ENCODE measurements at regions not wholly inside any gene's neighbourhood (a gene's known extent, or its start where the extent isn't known, plus 50 kb on each side); places are given as distances from the start of the nearest gene placed in this dataset.

DNA sequence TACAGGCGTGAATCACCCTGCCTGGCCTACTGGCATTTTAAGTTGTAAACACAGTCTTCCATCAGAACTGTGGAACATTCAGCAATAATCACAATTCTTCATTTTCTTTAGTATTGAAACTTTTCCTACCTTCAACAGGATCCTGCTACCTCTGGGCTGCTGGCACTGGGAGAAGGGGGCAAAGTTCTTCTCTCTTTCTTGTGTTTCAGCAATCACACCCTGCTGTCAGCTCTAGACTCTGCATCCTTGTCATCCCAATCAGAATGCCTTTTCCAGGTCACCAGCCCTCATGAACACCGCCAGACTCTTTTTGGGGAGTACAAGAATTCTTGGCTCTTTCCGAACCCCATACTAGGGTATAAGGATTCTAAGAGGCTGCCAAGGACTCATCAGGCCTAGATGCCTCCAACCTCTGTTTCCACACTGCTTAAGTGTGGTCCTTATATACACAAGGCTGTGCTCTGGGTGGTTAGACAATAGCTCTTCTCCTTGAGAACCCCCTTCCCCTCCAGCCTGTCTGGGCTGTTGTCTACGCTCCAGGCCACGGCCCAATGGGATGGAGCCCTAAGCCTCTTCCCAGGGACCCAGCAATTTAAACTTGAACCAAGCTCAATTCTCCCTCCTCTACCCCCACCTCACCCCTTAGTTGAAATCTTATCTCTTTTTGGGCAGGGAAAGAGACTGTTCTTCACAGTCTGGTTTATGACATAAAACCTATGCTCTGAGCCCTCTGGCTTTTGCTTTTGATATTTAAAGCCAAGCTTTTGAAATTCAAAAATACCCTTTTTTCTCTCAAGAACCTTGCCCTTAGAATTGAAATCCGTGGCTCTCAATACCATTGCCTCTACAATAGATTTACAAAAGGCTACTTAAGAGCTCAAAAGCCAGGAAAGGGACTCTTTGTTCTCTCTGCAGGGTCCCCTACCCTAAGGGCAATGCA is 327.4 kb downstream of the BUD13 start:
- peaks cover 0 to 3% (median 0%) of the 10 kb centered on the region in 3 donors for H3K9me3 ChIP-seq (ENCODE audit: control insufficient read depth in 3 of 3, low read length in 3 of 3)
- H3K36me3 ChIP-seq (ENCODE audit: control insufficient read depth in 3 of 3, insufficient read depth in 3 of 3, low read length in 3 of 3), result no peaks in the 10 kb centered on the region
- H3K9ac ChIP-seq (ENCODE audit: low read depth in 1 of 3, low read length in 3 of 3), result no peak overlapping the region
- H3K27ac ChIP-seq (ENCODE audit: low read depth, low read length), result no peak overlapping the region
- H3K4me3 ChIP-seq (ENCODE audit: low read length in 3 of 3), result no peak overlapping the region
- H3K27me3 ChIP-seq (ENCODE audit: control insufficient read depth in 3 of 3, insufficient read depth in 3 of 3, low read length in 3 of 3), result no peaks in the 10 kb centered on the region
- no peaks in the 10 kb centered on the region for H3K4me1 ChIP-seq (ENCODE audit: control insufficient read depth in 3 of 3, insufficient read depth in 3 of 3, low read length in 3 of 3)

DNA sequence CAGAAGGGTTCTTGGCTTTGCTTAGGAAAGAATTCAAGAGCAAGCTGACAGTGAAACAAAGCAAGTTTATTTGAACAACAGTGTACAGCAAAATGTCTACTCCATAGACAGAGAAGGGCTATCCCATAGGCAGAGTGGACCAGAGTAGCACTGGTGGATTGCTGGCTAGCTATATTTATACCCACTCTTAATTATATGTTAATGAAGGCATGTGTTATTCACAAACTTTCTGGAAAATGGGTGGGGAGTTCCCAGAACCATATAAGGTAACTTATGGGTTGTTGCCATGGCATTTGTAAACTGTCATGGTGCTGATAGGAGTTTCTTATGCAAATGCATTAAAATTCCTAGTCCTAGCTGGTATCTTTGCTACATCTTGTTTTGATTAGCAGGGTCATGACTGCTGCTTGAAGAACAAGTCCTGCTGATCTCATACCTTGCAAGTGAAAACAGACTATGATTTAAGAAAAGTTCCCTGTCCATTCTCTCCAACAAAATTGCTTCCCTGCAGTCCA is 330.5 kb downstream of the BUD13 start:
- H3K9me3 ChIP-seq (ENCODE audit: control insufficient read depth in 3 of 3, low read length in 3 of 3), result peaks cover 0 to 3% (median 0%) of the 10 kb centered on the region in 3 donors
- H3K9ac ChIP-seq (ENCODE audit: low read depth in 1 of 3, low read length in 3 of 3), result no peak overlapping the region
- H3K4me3 ChIP-seq (ENCODE audit: low read length in 3 of 3), result no peak overlapping the region
- no peaks in the 10 kb centered on the region for H3K27me3 ChIP-seq (ENCODE audit: control insufficient read depth in 3 of 3, insufficient read depth in 3 of 3, low read length in 3 of 3)
- no peaks in the 10 kb centered on the region for H3K4me1 ChIP-seq (ENCODE audit: control insufficient read depth in 3 of 3, insufficient read depth in 3 of 3, low read length in 3 of 3)
- H3K36me3 ChIP-seq (ENCODE audit: control insufficient read depth in 3 of 3, insufficient read depth in 3 of 3, low read length in 3 of 3), result no peaks in the 10 kb centered on the region
- no peak overlapping the region for H3K27ac ChIP-seq (ENCODE audit: low read depth, low read length)

DNA sequence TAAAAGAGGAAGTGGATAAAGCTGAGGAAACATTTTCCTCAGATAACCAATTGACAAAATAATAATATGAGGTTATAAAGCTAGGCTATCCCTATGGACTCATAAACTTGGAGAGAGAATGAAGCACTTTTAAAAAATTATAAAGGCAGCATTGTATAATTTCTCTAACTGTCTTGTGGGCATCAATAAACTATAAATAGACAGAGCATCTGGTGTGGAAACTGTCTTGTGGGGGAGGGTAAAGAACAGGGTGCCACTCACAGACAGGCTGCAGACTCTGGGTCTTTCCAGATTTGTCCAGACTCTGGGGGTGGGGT is 333.5 kb downstream of the BUD13 start:
- Histone ChIP-seq H3K4me1 (ENCODE audit: control insufficient read depth in 3 of 3, insufficient read depth in 3 of 3, low read length in 3 of 3) (no peaks in the 10 kb centered on the region), H3K9ac (ENCODE audit: low read depth in 1 of 3, low read length in 3 of 3) (no peak overlapping the region), H3K36me3 (ENCODE audit: control insufficient read depth in 3 of 3, insufficient read depth in 3 of 3, low read length in 3 of 3) (no peaks in the 10 kb centered on the region), H3K27ac (ENCODE audit: low read depth, low read length) (no peak overlapping the region), H3K27me3 (ENCODE audit: control insufficient read depth in 3 of 3, insufficient read depth in 3 of 3, low read length in 3 of 3) (peaks cover 0 to 6% (median 2%) of the 10 kb centered on the region in 3 donors), H3K9me3 (ENCODE audit: control insufficient read depth in 3 of 3, low read length in 3 of 3) (peaks cover 0 to 3% (median 0%) of the 10 kb centered on the region in 3 donors), H3K4me3 (ENCODE audit: low read length in 3 of 3) (no peak overlapping the region)

DNA sequence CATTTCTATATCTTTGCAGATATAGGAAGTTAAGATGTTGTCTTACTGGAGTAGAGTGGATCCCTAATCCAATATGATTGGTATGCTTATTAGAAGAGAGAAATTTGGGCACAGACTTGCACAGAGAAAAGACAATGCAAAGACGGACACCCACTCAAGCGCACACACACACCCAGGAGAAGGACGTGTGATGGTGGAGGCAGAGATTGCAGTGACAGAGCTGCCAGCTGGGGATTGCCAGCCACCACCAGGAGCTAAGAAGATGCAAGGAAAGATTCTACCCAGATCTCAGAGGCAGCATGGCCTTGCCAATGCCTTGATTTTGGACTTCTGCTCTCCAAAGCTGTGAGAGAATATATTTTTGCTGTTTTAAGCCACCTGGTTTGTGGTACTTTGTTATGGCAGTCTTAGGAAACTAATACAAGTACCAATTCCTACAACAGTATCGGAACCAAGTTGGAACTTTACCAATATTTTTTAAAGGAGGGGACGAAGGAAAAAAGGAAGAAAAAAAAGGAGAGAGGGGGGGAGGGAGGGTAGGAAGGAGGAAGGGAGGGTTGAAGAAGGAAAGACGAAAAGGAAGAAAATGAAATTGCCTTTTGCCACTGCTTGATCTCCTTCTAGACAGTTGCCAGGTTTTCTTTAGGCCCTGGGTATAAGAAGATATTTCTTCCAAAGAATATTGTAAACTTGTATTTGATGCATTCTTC is 334.0 kb downstream of the BUD13 start:
- peaks cover 0 to 6% (median 2%) of the 10 kb centered on the region in 3 donors for H3K27me3 ChIP-seq (ENCODE audit: control insufficient read depth in 3 of 3, insufficient read depth in 3 of 3, low read length in 3 of 3)

DNA sequence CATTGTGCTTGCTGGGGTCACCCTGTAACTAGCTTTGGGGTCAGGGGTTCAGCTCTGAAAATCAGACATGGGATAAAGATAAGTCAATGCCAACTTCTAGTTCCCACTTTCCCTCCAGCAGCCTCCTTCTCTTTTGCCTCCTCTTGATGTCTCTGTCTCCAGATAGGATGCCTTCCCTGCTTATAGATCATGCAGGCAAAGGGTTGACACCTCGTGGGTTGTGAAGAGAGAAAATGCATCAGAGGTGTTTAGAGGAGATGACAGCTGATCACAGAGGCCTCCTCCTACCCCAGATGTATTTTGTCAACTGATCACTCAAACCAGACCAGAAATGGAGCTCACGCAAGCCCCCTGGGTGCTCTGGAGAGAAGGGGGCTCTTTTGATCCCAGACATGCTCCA is 337.8 kb downstream of the BUD13 start:
- H3K27me3 ChIP-seq (ENCODE audit: control insufficient read depth in 3 of 3, insufficient read depth in 3 of 3, low read length in 3 of 3), result peaks cover 0 to 9% (median 5%) of the 10 kb centered on the region in 3 donors
- no peaks in the 10 kb centered on the region for H3K36me3 ChIP-seq (ENCODE audit: control insufficient read depth in 3 of 3, insufficient read depth in 3 of 3, low read length in 3 of 3)
- H3K27ac ChIP-seq (ENCODE audit: low read depth, low read length), result no peak overlapping the region
- no peaks in the 10 kb centered on the region for H3K9me3 ChIP-seq (ENCODE audit: control insufficient read depth in 3 of 3, low read length in 3 of 3)
- no peak overlapping the region for H3K9ac ChIP-seq (ENCODE audit: low read depth in 1 of 3, low read length in 3 of 3)
- no peaks in the 10 kb centered on the region for H3K4me1 ChIP-seq (ENCODE audit: control insufficient read depth in 3 of 3, insufficient read depth in 3 of 3, low read length in 3 of 3)
- no peak overlapping the region for H3K4me3 ChIP-seq (ENCODE audit: low read length in 3 of 3)

More for the DNA sequence above, 334.0 kb downstream of the BUD13 start:
- Histone ChIP-seq H3K9ac (ENCODE audit: low read depth in 1 of 3, low read length in 3 of 3) (no peak overlapping the region), H3K36me3 (ENCODE audit: control insufficient read depth in 3 of 3, insufficient read depth in 3 of 3, low read length in 3 of 3) (no peaks in the 10 kb centered on the region), H3K4me3 (ENCODE audit: low read length in 3 of 3) (no peak overlapping the region), H3K27ac (ENCODE audit: low read depth, low read length) (no peak overlapping the region), H3K4me1 (ENCODE audit: control insufficient read depth in 3 of 3, insufficient read depth in 3 of 3, low read length in 3 of 3) (no peaks in the 10 kb centered on the region), H3K9me3 (ENCODE audit: control insufficient read depth in 3 of 3, low read length in 3 of 3) (peaks cover 0 to 3% (median 0%) of the 10 kb centered on the region in 3 donors)

DNA sequence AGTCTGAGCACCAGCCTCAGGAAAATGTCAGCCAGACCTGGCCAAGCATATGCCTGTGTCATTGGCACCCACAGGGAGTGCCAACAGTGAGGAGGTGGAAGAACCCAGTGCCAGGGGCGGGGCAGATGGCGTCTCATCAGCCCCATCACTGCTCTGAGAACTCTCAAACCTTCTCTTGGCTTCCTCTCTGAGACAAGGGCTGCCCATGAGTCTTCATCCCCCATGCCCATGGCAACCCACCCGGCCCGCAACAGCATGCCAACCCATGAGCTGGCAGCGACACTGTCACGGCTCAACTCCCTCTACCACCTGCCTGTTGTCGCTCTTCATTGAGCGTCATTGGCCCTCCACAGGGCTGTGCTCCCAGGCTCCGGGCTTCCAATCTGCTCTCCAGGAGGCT is 340.5 kb downstream of the BUD13 start:
- H3K4me3 ChIP-seq (ENCODE audit: low read length in 3 of 3), result no peak overlapping the region
- H3K27ac ChIP-seq (ENCODE audit: low read depth, low read length), result no peak overlapping the region
- H3K9me3 ChIP-seq (ENCODE audit: control insufficient read depth in 3 of 3, low read length in 3 of 3), result no peaks in the 10 kb centered on the region
- no peaks in the 10 kb centered on the region for H3K36me3 ChIP-seq (ENCODE audit: control insufficient read depth in 3 of 3, insufficient read depth in 3 of 3, low read length in 3 of 3)
- peaks cover 0 to 9% (median 5%) of the 10 kb centered on the region in 3 donors for H3K27me3 ChIP-seq (ENCODE audit: control insufficient read depth in 3 of 3, insufficient read depth in 3 of 3, low read length in 3 of 3)
- H3K4me1 ChIP-seq (ENCODE audit: control insufficient read depth in 3 of 3, insufficient read depth in 3 of 3, low read length in 3 of 3), result no peaks in the 10 kb centered on the region
- H3K9ac ChIP-seq (ENCODE audit: low read depth in 1 of 3, low read length in 3 of 3), result no peak overlapping the region

DNA sequence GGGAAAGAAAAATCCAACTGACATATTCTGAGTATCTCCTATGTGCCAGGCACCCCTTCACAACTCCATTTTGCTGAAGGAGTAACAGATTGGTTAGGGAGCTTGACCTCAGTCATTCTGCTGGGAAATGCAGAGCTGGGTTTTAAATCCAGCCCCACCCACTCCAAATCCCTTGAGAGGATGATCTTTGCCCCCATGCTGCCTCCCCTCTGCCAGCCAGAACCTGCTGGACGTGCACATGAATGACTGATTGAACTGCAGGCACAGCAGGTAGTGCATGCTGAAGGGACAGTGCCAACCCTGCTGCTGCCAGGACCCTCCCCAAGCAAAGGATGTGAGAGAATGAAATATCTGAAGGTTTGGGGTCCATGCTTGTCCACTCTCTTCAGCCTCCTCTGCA is 340.9 kb downstream of the BUD13 start:
- Histone ChIP-seq H3K27me3 (ENCODE audit: control insufficient read depth in 3 of 3, insufficient read depth in 3 of 3, low read length in 3 of 3) (peaks cover 0 to 9% (median 5%) of the 10 kb centered on the region in 3 donors), H3K4me1 (ENCODE audit: control insufficient read depth in 3 of 3, insufficient read depth in 3 of 3, low read length in 3 of 3) (no peaks in the 10 kb centered on the region), H3K9ac (ENCODE audit: low read depth in 1 of 3, low read length in 3 of 3) (no peak overlapping the region), H3K4me3 (ENCODE audit: low read length in 3 of 3) (no peak overlapping the region), H3K9me3 (ENCODE audit: control insufficient read depth in 3 of 3, low read length in 3 of 3) (no peaks in the 10 kb centered on the region), H3K36me3 (ENCODE audit: control insufficient read depth in 3 of 3, insufficient read depth in 3 of 3, low read length in 3 of 3) (no peaks in the 10 kb centered on the region), H3K27ac (ENCODE audit: low read depth, low read length) (no peak overlapping the region)

DNA sequence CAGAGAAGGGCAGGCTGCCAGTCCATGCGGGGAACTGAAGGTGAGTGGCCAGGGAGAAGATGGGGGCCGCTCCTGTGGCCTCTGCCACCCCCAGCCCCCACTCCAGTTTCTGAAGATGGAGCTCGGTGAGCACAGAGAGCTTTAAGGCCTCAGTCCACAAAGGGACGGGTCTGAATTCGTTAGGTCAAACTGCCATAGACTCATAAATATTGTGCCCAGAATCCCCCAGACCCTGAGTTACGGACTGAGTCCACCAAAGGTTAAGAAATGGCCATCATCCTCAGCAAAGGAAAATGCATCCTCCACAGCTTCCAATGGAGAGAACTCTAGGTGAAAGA is 344.2 kb downstream of the BUD13 start:
- no peaks in the 10 kb centered on the region for H3K9me3 ChIP-seq (ENCODE audit: control insufficient read depth in 3 of 3, low read length in 3 of 3)
- no peaks in the 10 kb centered on the region for H3K36me3 ChIP-seq (ENCODE audit: control insufficient read depth in 3 of 3, insufficient read depth in 3 of 3, low read length in 3 of 3)
- H3K9ac ChIP-seq (ENCODE audit: low read depth in 1 of 3, low read length in 3 of 3), result no peak overlapping the region
- H3K4me3 ChIP-seq (ENCODE audit: low read length in 3 of 3), result no peak overlapping the region
- H3K4me1 ChIP-seq (ENCODE audit: control insufficient read depth in 3 of 3, insufficient read depth in 3 of 3, low read length in 3 of 3), result no peaks in the 10 kb centered on the region
- H3K27me3 ChIP-seq (ENCODE audit: control insufficient read depth in 3 of 3, insufficient read depth in 3 of 3, low read length in 3 of 3), result peaks cover 0 to 11% (median 3%) of the 10 kb centered on the region in 3 donors
- H3K27ac ChIP-seq (ENCODE audit: low read depth, low read length), result no peak overlapping the region

DNA sequence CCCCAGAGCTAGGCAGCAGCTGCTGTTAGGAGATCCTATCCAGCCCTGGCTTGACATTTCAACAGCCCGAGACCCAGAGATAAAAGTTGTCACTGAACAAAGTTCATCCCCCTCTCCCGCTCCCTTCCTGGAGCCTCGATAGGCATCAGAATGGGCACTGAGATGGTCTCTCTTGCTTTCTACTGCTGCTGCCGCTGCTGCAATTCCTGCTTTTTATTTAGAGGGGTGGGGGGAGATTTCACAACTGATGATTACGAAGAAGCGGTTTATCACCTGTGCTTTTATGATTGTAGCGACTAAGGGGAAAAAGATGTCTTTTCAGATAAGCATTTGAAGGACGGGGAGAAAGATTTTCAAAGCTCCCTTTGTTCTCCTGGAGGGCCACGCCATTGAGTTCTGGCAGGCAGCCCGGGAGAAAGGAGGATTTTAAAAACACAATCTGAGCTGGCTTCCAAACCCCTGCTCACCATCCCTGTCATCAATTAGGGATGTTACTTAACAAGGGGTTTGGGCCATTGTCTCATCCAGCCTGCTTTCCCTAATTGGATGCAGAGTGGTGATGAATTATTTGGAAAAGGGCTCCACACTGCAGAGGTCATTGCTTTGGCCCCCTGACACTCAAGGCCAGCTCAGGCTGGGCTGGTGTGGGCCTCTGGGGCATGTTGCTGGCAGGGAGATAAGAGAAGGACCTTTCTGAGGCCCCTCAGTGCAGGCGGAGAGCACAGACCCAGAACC is 344.7 kb downstream of the BUD13 start:
- no peak overlapping the region for H3K9ac ChIP-seq (ENCODE audit: low read depth in 1 of 3, low read length in 3 of 3)
- no peaks in the 10 kb centered on the region for H3K9me3 ChIP-seq (ENCODE audit: control insufficient read depth in 3 of 3, low read length in 3 of 3)
- H3K4me1 ChIP-seq (ENCODE audit: control insufficient read depth in 3 of 3, insufficient read depth in 3 of 3, low read length in 3 of 3), result no peaks in the 10 kb centered on the region
- H3K36me3 ChIP-seq (ENCODE audit: control insufficient read depth in 3 of 3, insufficient read depth in 3 of 3, low read length in 3 of 3), result no peaks in the 10 kb centered on the region
- H3K27me3 ChIP-seq (ENCODE audit: control insufficient read depth in 3 of 3, insufficient read depth in 3 of 3, low read length in 3 of 3), result peaks cover 0 to 11% (median 3%) of the 10 kb centered on the region in 3 donors
- no peak overlapping the region for H3K27ac ChIP-seq (ENCODE audit: low read depth, low read length)
- no peak overlapping the region for H3K4me3 ChIP-seq (ENCODE audit: low read length in 3 of 3)

Measured in skeletal muscle tissue (tissue), 3 donors.